Prostate gland (tissue), 2 donors: ENCODE measurements at regions not wholly inside any gene's neighbourhood (a gene's known extent, or its start where the extent isn't known, plus 50 kb on each side); places are given as distances from the start of the nearest gene placed in this dataset.
"Not testable (repeated sequence)": the region's sequence is repeated elsewhere in the genome, so short reads cannot be mapped to it uniquely, and the experiment has no call there.

Experiments
- DNase-seq: peaks from one replicate; pipeline ENCODE4 v3.0.0-alpha.2; 2019; ENCODE audit warnings: low spot score
- H3K27ac ChIP-seq, 2 donors: fragments of 200-600 bp; sonication (generic); 2 replicates each; pipeline ENCODE4 v1.5.1; 2017 to 2019
- H3K27me3 ChIP-seq: fragments of 200-600 bp; sonication (generic); replicated peaks from 2 replicates; pipeline ENCODE4 v1.5.1; 2019; ENCODE audit not compliant: insufficient read depth
- H3K36me3 ChIP-seq, 2 donors: fragments of 200-600 bp; sonication (generic); 1 replicate in 1 of 2; 2 replicates in 1 of 2; pipeline versions ENCODE4 v1.5.1 to v1.8.1; 2017 to 2019
- H3K4me1 ChIP-seq: fragments of 200-600 bp; sonication (generic); replicated peaks from 2 replicates; pipeline ENCODE4 v1.5.1; 2019
- H3K4me3 ChIP-seq, 2 donors: fragments of 200-600 bp; sonication (generic); 2 replicates each; pipeline ENCODE4 v1.5.1; 2017 to 2019
- H3K9me3 ChIP-seq: fragments of 200-600 bp; sonication (generic); 2 replicates; pipeline ENCODE4 v1.5.1; 2017
- POLR2A ChIP-seq: fragments of 450-650 bp; IDR thresholded peaks from one replicate; pipeline ENCODE4 v1.6.1; 2016; ENCODE audit warnings: antibody characterized with exemption, mild to moderate bottlenecking
- POLR2AphosphoS5 ChIP-seq: sonication (generic); formaldehyde crosslinking; IDR thresholded peaks from one replicate; pipeline ENCODE4 v1.6.1; 2017; ENCODE audit warnings: antibody characterized with exemption
- WGBS: methylation state at CpG from one replicate; pipeline ENCODE4 v1.1.5; 2018; 5-methylcytosine and 5-hydroxymethylcytosine counted together
- intact Hi-C: fragments of 100-400 bp; cut with DNase I; formaldehyde crosslinking; loops from one replicate; pipeline ENCODE4 v1.14.2; 2022
- TF ChIP-seq, protein P1 (sequence below), 4 experiments: fragments of 200-600 bp in 2 of 4; fragments of 450-650 bp in 2 of 4; sonication (generic) in 2 of 4; IDR thresholded peaks; 1 replicate in 3 of 4; 2 replicates in 1 of 4; pipeline ENCODE4 v1.5.1; 2016 to 2019; ENCODE audit warnings: antibody characterized with exemption in 4 of 4, mild to moderate bottlenecking in 2 of 4, moderate library complexity in 2 of 4

DNA sequence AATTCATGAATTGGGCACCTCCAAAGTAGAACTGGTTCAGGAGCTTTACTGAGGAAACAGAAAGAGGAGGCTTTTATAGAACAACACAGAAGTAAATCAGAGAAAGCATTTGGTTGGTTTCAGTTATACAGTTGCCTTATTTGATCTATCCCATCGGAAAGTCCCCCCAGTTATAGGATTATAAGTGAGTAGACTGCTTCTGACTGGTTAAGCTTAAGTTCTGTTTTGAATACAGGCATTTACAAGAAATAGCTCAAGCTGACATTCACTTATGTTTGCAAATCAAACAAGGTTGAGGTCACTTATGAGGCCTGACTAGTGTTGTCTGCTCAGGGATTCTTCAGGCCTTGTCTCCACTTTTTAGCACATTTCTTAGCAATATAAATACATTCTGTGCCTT, 857.4 kb downstream of the EFNB2 start:
- H3K27me3 ChIP-seq, result no peaks in the 10 kb centered on the region
- no peaks in the 10 kb centered on the region for H3K36me3 ChIP-seq
- TF ChIP-seq, protein P1, sequence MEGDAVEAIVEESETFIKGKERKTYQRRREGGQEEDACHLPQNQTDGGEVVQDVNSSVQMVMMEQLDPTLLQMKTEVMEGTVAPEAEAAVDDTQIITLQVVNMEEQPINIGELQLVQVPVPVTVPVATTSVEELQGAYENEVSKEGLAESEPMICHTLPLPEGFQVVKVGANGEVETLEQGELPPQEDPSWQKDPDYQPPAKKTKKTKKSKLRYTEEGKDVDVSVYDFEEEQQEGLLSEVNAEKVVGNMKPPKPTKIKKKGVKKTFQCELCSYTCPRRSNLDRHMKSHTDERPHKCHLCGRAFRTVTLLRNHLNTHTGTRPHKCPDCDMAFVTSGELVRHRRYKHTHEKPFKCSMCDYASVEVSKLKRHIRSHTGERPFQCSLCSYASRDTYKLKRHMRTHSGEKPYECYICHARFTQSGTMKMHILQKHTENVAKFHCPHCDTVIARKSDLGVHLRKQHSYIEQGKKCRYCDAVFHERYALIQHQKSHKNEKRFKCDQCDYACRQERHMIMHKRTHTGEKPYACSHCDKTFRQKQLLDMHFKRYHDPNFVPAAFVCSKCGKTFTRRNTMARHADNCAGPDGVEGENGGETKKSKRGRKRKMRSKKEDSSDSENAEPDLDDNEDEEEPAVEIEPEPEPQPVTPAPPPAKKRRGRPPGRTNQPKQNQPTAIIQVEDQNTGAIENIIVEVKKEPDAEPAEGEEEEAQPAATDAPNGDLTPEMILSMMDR (IDR thresholded peaks at IDR 0.05), result no peak
- TF ChIP-seq POLR2A (no peak), POLR2AphosphoS5 (no peak)
- WGBS, result 56% methylated on average over 1 of the region's 1 CpG
- H3K4me1 ChIP-seq, result no peaks in the 10 kb centered on the region
- no peak for DNase-seq
- no peaks in the 10 kb centered on the region for H3K9me3 ChIP-seq
- H3K27ac ChIP-seq, result no peak overlapping the region
- H3K4me3 ChIP-seq, result no peak overlapping the region
- intact Hi-C loops, result no loop called here

DNA sequence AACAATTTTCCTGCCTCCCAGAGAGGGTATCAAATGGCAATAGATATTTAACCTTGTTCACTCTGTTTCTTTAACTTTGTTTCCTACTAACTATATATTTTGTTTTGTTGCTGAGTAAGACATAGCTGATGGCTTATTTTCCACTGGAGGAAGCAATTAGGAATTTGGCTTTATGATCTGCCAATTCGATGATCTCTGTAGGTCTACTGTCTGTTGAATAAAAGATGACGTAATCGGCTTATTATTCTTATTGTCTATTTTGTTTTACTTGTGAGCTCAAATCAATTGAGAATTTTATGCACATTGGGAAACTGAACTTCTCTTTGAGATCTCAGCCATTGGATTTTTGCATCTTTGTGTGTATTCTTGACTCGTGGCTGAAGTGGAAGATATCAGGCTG, 862.6 kb downstream of the EFNB2 start:
- DNase-seq, result no peak
- H3K4me1 ChIP-seq, result no peaks in the 10 kb centered on the region
- TF ChIP-seq, protein P1 (IDR thresholded peaks at IDR 0.05), result no peak
- no peak for TF ChIP-seq POLR2A
- no peak for TF ChIP-seq POLR2AphosphoS5
- intact Hi-C loops, result no loop called here
- no peaks in the 10 kb centered on the region for H3K36me3 ChIP-seq
- H3K27me3 ChIP-seq, result no peaks in the 10 kb centered on the region
- 87% methylated on average over 4 of the region's 4 CpGs for WGBS
- H3K9me3 ChIP-seq, result no peaks in the 10 kb centered on the region
- no peak overlapping the region for H3K27ac ChIP-seq
- H3K4me3 ChIP-seq, result no peak overlapping the region

DNA sequence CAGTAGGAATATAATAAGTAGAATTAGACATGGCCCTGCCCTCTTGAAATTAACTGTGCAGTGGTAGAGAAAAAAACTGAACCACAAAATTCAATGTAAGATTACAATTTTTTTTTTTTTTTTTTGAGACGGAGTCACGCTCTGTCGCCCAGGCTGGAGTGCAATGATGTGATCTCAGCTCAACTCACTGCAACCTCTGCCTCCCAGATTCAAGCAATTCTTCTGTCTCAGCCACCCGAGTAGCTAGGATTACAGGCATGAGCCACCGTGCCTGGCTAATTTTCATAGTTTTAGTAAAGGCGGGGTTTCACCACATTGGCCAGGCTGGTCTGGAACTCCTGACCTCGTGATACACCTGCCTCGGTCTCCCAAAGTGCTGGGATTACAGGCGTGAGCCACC, 864.3 kb downstream of the EFNB2 start:
- H3K27me3 ChIP-seq, intact Hi-C loops, H3K4me3 ChIP-seq, DNase-seq, H3K36me3 ChIP-seq, H3K4me1 ChIP-seq, H3K9me3 ChIP-seq, H3K27ac ChIP-seq: not testable (repeated sequence)
- 97% methylated on average over 9 of the region's 9 CpGs for WGBS

- no peaks in the 10 kb centered on the region for H3K9me3 ChIP-seq
- no peaks in the 10 kb centered on the region for H3K27me3 ChIP-seq
- H3K4me1 ChIP-seq, result no peaks in the 10 kb centered on the region
- TF ChIP-seq, protein P1 (IDR thresholded peaks at IDR 0.05), result no peak
- TF ChIP-seq POLR2AphosphoS5 (no peak), POLR2A (no peak)
- DNase-seq, result no peak
- H3K4me3 ChIP-seq, result no peak overlapping the region
- 93% methylated on average over 3 of the region's 3 CpGs for WGBS
- intact Hi-C loops, result no loop called here
- H3K27ac ChIP-seq, result no peak overlapping the region
- no peaks in the 10 kb centered on the region for H3K36me3 ChIP-seq
These were observed 865.1 kb downstream of the EFNB2 start for GRCh38 chr13:105670179-105670990.

GRCh38 chr13:105665284-105665683, 870.2 kb downstream of the EFNB2 start:
- Histone ChIP-seq H3K27ac (no peak overlapping the region), H3K9me3 (no peaks in the 10 kb centered on the region), H3K4me1 (no peaks in the 10 kb centered on the region), H3K4me3 (no peak overlapping the region), H3K36me3 (no peaks in the 10 kb centered on the region), H3K27me3 (no peaks in the 10 kb centered on the region)
- 69% methylated on average over 1 of the region's 1 CpG for WGBS
- DNase-seq, result no peak
- TF ChIP-seq, protein P1 (IDR thresholded peaks at IDR 0.05), result no peak
- TF ChIP-seq POLR2AphosphoS5 (no peak), POLR2A (no peak)
- intact Hi-C loops, result no loop called here
